Esophagus squamous epithelium (tissue), 5 donors: ENCODE measurements at regions not wholly inside any gene's neighbourhood (a gene's known extent, or its start where the extent isn't known, plus 50 kb on each side); places are given as distances from the start of the nearest gene placed in this dataset.

Experiments
- DNase-seq: peaks from one replicate; lab custom pipeline; 2025; lab: John Stamatoyannopoulos, UW
- H3K27ac ChIP-seq, 4 donors: fragments of 200-600 bp; sonication (generic); one replicate each; pipeline ENCODE4 v1.5.1; 2016 to 2019; ENCODE audit warnings: mild to moderate bottlenecking in 1 of 4
- H3K27me3 ChIP-seq, 4 donors: fragments of 200-600 bp; sonication (generic); 1 replicate in 3 of 4; 2 replicates in 1 of 4; pipeline versions ENCODE4 v1.5.1 to v1.6.0; 2017 to 2021; ENCODE audit warnings: antibody characterized with exemption in 1 of 4
- H3K36me3 ChIP-seq, 3 donors: fragments of 200-600 bp; sonication (generic); one replicate each; pipeline ENCODE4 v1.5.1; 2016 to 2019
- H3K4me1 ChIP-seq, 3 donors: fragments of 200-600 bp; sonication (generic); one replicate each; pipeline ENCODE4 v1.5.1; 2017 to 2019
- H3K4me3 ChIP-seq, 4 donors: fragments of 200-600 bp; sonication (generic); 1 replicate in 3 of 4; 2 replicates in 1 of 4; pipeline ENCODE4 v1.5.1; 2016 to 2019; ENCODE audit warnings: mild to moderate bottlenecking in 2 of 4, moderate library complexity in 1 of 4
- H3K9me3 ChIP-seq, 3 donors: fragments of 200-600 bp; sonication (generic); one replicate each; pipeline ENCODE4 v1.5.1; 2016 to 2019
- CTCF ChIP-seq, 6 experiments: fragments of 450-650 bp in 4 of 6; fragments of 200-600 bp in 2 of 6; sonication (generic) in 2 of 6; IDR thresholded peaks; one replicate each; pipeline ENCODE4 v1.5.1; 2016 to 2019; ENCODE audit warnings: antibody characterized with exemption in 6 of 6, mild to moderate bottlenecking in 4 of 6, moderate library complexity in 4 of 6
- POLR2A ChIP-seq, 4 donors: fragments of 450-650 bp; IDR thresholded peaks; one replicate each; pipeline ENCODE4 v1.6.1; 2017; ENCODE audit warnings: antibody characterized with exemption in 4 of 4, mild to moderate bottlenecking in 4 of 4, moderate library complexity in 3 of 4
- WGBS, 2 donors: methylation state at CpG; one replicate each; pipeline ENCODE4 v1.1.5; 2018; 5-methylcytosine and 5-hydroxymethylcytosine counted together
- intact Hi-C: fragments of 100-400 bp; cut with DNase I; formaldehyde crosslinking; loops from one replicate; pipeline ENCODE4 v1.15.0; 2022
- donor health status: DM: yes; HTN: yes; CAD: no.

- no peaks in the 10 kb centered on the region for H3K27me3 ChIP-seq
- no peak for DNase-seq
- H3K4me3 ChIP-seq, result no peak overlapping the region
- H3K27ac ChIP-seq, result no peak overlapping the region
- no peaks in the 10 kb centered on the region for H3K36me3 ChIP-seq
- H3K9me3 ChIP-seq, result no peaks in the 10 kb centered on the region
- WGBS, 2 donors, result 71% methylated on average over 5 of the region's 5 CpGs
- TF ChIP-seq POLR2A (IDR thresholded peaks at IDR 0.05) (no peak), CTCF (IDR thresholded peaks at IDR 0.05) (no peak)
- H3K4me1 ChIP-seq, result no peaks in the 10 kb centered on the region
- intact Hi-C loops, result no loop called here
These were observed 314.2 kb downstream of the ADRA2A start for GRCh38 chr10:111390813-111391563.

GRCh38 chr10:111392159-111392558, 315.3 kb downstream of the ADRA2A start:
- no peaks in the 10 kb centered on the region for H3K4me1 ChIP-seq
- WGBS, 2 donors, result 17 to 35% methylated on average over 2 of the region's 2 CpGs
- no peaks in the 10 kb centered on the region for H3K9me3 ChIP-seq
- DNase-seq, result no peak
- no peak for TF ChIP-seq POLR2A (IDR thresholded peaks at IDR 0.05)
- TF ChIP-seq CTCF (IDR thresholded peaks at IDR 0.05), result no peak
- H3K27me3 ChIP-seq, result no peaks in the 10 kb centered on the region
- intact Hi-C loops, result no loop called here
- H3K36me3 ChIP-seq, result no peaks in the 10 kb centered on the region
- no peak overlapping the region for H3K27ac ChIP-seq
- no peak overlapping the region for H3K4me3 ChIP-seq

- WGBS, 2 donors, result 5 to 19% methylated on average over 1 of the region's 1 CpG
- Histone ChIP-seq H3K36me3 (no peaks in the 10 kb centered on the region), H3K9me3 (no peaks in the 10 kb centered on the region), H3K27me3 (no peaks in the 10 kb centered on the region), H3K27ac (peak overlapping the region in 1 of 4 donors; percentile 22), H3K4me1 (no peaks in the 10 kb centered on the region), H3K4me3 (no peak overlapping the region)
- TF ChIP-seq POLR2A (IDR thresholded peaks at IDR 0.05) (no peak), CTCF (IDR thresholded peaks at IDR 0.05) (no peak)
- intact Hi-C loops, result no loop called here
- DNase-seq, result no peak
These were observed 316.1 kb downstream of the ADRA2A start for GRCh38 chr10:111392910-111393309.

- Histone ChIP-seq H3K27me3 (no peaks in the 10 kb centered on the region), H3K4me3 (no peak overlapping the region), H3K9me3 (no peaks in the 10 kb centered on the region), H3K36me3 (no peaks in the 10 kb centered on the region), H3K4me1 (no peaks in the 10 kb centered on the region), H3K27ac (no peak overlapping the region)
- intact Hi-C loops, result no loop called here
- TF ChIP-seq POLR2A (IDR thresholded peaks at IDR 0.05) (no peak), CTCF (IDR thresholded peaks at IDR 0.05) (no peak)
- no peak for DNase-seq
- WGBS, 2 donors, result 20 to 50% methylated on average over 3 of the region's 3 CpGs
These were observed 333.9 kb downstream of the ADRA2A start for GRCh38 chr10:111410740-111411139.

GRCh38 chr10:111425459-111425858, 348.6 kb downstream of the ADRA2A start:
- no peaks in the 10 kb centered on the region for H3K4me1 ChIP-seq
- 67% methylated on average over 1 of the region's 1 CpG for WGBS, 2 donors
- intact Hi-C loops, result no loop called here

More at GRCh38 chr10:111425459-111425858, 348.6 kb downstream of the ADRA2A start:
- TF ChIP-seq CTCF (IDR thresholded peaks at IDR 0.05), result no peak
- no peak for TF ChIP-seq POLR2A (IDR thresholded peaks at IDR 0.05)
- Histone ChIP-seq H3K27ac (no peak overlapping the region), H3K27me3 (no peaks in the 10 kb centered on the region), H3K9me3 (no peaks in the 10 kb centered on the region), H3K36me3 (no peaks in the 10 kb centered on the region), H3K4me3 (no peak overlapping the region)
- no peak for DNase-seq
